ENCODE measurements at regions not wholly inside any gene's neighbourhood (a gene's known extent, or its start where the extent isn't known, plus 50 kb on each side); places are given as distances from the start of the nearest gene placed in this dataset.

DNA sequence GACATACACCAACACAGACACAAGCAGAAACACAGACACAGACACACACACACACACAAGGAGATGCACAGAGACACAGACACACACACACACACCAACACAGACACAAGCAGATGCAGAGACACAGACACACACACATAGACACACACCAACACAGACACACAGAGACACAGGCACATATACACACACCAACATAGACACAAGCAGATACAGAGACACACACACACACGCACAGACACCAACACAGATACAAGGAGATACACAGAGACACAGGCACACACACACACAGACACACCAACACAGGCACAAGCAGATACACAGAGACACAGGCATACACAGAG lies 347.2 kb upstream of the KLF6 start:
- TF ChIP-seq EZH2 (IDR thresholded peaks at IDR 0.05; ENCODE audit: insufficient read depth, poor library complexity, severe bottlenecking) (no peak), EZH2phosphoT487 (IDR thresholded peaks at IDR 0.05; ENCODE audit: insufficient read depth, low read depth) (no peak)
